Endometrium (tissue), 2 donors: ENCODE measurements at regions not wholly inside any gene's neighbourhood (a gene's known extent, or its start where the extent isn't known, plus 50 kb on each side); places are given as distances from the start of the nearest gene placed in this dataset.

Source experiments
- FAIRE-seq: peaks from 2 replicates; lab custom pipeline; 2012; peaks lifted over from hg19 to GRCh38; lab: Jason Lieb, UNC
- donor health status: control.
- donor health status: control.

GRCh38 chr11:98564233-98564632 lies 456.5 kb upstream of the CNTN5 start:
- FAIRE-seq: no peak

- FAIRE-seq: no peak
Observed at GRCh38 chr11:98564881-98565280, 455.9 kb upstream of the CNTN5 start.

GRCh38 chr11:98565311-98565710 lies 455.4 kb upstream of the CNTN5 start:
- no peak for FAIRE-seq

GRCh38 chr11:98566978-98567377 lies 453.8 kb upstream of the CNTN5 start:
- FAIRE-seq: no peak

GRCh38 chr11:98568013-98568412 lies 452.7 kb upstream of the CNTN5 start:
- no peak for FAIRE-seq

GRCh38 chr11:98572941-98573340 lies 447.8 kb upstream of the CNTN5 start:
- FAIRE-seq: no peak

GRCh38 chr11:98587884-98588283 lies 432.9 kb upstream of the CNTN5 start:
- no peak for FAIRE-seq

GRCh38 chr11:98589967-98590366 lies 430.8 kb upstream of the CNTN5 start:
- FAIRE-seq: no peak

GRCh38 chr11:98600103-98600502 lies 420.6 kb upstream of the CNTN5 start:
- FAIRE-seq: no peak

GRCh38 chr11:98600786-98601773 lies 419.7 kb upstream of the CNTN5 start:
- no peak for FAIRE-seq

- FAIRE-seq: no peak
Observed at GRCh38 chr11:98616098-98616655, 404.6 kb upstream of the CNTN5 start.

- no peak for FAIRE-seq
Observed at GRCh38 chr11:98621767-98622166, 399.0 kb upstream of the CNTN5 start.

GRCh38 chr11:98625526-98625925 lies 395.2 kb upstream of the CNTN5 start:
- FAIRE-seq: no peak

GRCh38 chr11:98630736-98631135 lies 390.0 kb upstream of the CNTN5 start:
- no peak for FAIRE-seq

GRCh38 chr11:98657711-98658110 lies 363.0 kb upstream of the CNTN5 start:
- FAIRE-seq: no peak

GRCh38 chr11:98659431-98659830 lies 361.3 kb upstream of the CNTN5 start:
- no peak for FAIRE-seq

- no peak for FAIRE-seq
Observed at GRCh38 chr11:98674390-98674789, 346.4 kb upstream of the CNTN5 start.

- FAIRE-seq: no peak
Observed at GRCh38 chr11:98679673-98680072, 341.1 kb upstream of the CNTN5 start.

GRCh38 chr11:98701541-98701940 lies 319.2 kb upstream of the CNTN5 start:
- FAIRE-seq: no peak

- FAIRE-seq: no peak
Observed at GRCh38 chr11:98703779-98704556, 316.8 kb upstream of the CNTN5 start.

- FAIRE-seq: no peak
Observed at GRCh38 chr11:98710026-98710425, 310.7 kb upstream of the CNTN5 start.

GRCh38 chr11:98710986-98711385 lies 309.8 kb upstream of the CNTN5 start:
- no peak for FAIRE-seq

GRCh38 chr11:98720951-98721350 lies 299.8 kb upstream of the CNTN5 start:
- FAIRE-seq: no peak
